ENCODE measurements at regions not wholly inside any gene's neighbourhood (a gene's known extent, or its start where the extent isn't known, plus 50 kb on each side); places are given as distances from the start of the nearest gene placed in this dataset.

- TF ChIP-seq, protein P1, sequence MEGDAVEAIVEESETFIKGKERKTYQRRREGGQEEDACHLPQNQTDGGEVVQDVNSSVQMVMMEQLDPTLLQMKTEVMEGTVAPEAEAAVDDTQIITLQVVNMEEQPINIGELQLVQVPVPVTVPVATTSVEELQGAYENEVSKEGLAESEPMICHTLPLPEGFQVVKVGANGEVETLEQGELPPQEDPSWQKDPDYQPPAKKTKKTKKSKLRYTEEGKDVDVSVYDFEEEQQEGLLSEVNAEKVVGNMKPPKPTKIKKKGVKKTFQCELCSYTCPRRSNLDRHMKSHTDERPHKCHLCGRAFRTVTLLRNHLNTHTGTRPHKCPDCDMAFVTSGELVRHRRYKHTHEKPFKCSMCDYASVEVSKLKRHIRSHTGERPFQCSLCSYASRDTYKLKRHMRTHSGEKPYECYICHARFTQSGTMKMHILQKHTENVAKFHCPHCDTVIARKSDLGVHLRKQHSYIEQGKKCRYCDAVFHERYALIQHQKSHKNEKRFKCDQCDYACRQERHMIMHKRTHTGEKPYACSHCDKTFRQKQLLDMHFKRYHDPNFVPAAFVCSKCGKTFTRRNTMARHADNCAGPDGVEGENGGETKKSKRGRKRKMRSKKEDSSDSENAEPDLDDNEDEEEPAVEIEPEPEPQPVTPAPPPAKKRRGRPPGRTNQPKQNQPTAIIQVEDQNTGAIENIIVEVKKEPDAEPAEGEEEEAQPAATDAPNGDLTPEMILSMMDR (IDR thresholded peaks at IDR 0.05) = no peak
- TF ChIP-seq EZH2 (IDR thresholded peaks at IDR 0.05; ENCODE audit: borderline replicate concordance, insufficient read depth, low read depth, low read length, poor library complexity, severe bottlenecking) = no peak
Measured at GRCh38 chr1:221212926-221213325, 333.7 kb downstream of the HLX start.

Data from B cell (primary cell).